ENCODE measurements at regions not wholly inside any gene's neighbourhood (a gene's known extent, or its start where the extent isn't known, plus 50 kb on each side); places are given as distances from the start of the nearest gene placed in this dataset.

GRCh38 chr1:212518188-212519054 is 85.7 kb downstream of the NENF start:
- H3K27ac Mint-ChIP-seq (ENCODE audit: unreplicated experiment), result no peak overlapping the region
- no peaks in the 10 kb centered on the region for H3K9me3 Mint-ChIP-seq (ENCODE audit: unreplicated experiment)
- H3K36me3 Mint-ChIP-seq (ENCODE audit: low read depth, unreplicated experiment), result no peaks in the 10 kb centered on the region
- H3K4me3 Mint-ChIP-seq (ENCODE audit: unreplicated experiment), result no peak overlapping the region
- no peak for DNase-seq (ENCODE audit: low spot score)
- H3K4me1 Mint-ChIP-seq (ENCODE audit: unreplicated experiment), result no peaks in the 10 kb centered on the region
- TF ChIP-seq CTCF (IDR thresholded peaks at IDR 0.05; ENCODE audit: unreplicated experiment), result no peak
- peaks cover 9% of the 10 kb centered on the region for H3K27me3 Mint-ChIP-seq (ENCODE audit: unreplicated experiment)

GRCh38 chr1:212519131-212519530 is 86.4 kb downstream of the NENF start:
- H3K27ac Mint-ChIP-seq (ENCODE audit: unreplicated experiment), result no peak overlapping the region
- peaks cover 9% of the 10 kb centered on the region for H3K27me3 Mint-ChIP-seq (ENCODE audit: unreplicated experiment)
- TF ChIP-seq CTCF (IDR thresholded peaks at IDR 0.05; ENCODE audit: unreplicated experiment), result no peak
- H3K4me1 Mint-ChIP-seq (ENCODE audit: unreplicated experiment), result no peaks in the 10 kb centered on the region
- H3K36me3 Mint-ChIP-seq (ENCODE audit: low read depth, unreplicated experiment), result no peaks in the 10 kb centered on the region
- no peak for DNase-seq (ENCODE audit: low spot score)
- no peaks in the 10 kb centered on the region for H3K9me3 Mint-ChIP-seq (ENCODE audit: unreplicated experiment)
- no peak overlapping the region for H3K4me3 Mint-ChIP-seq (ENCODE audit: unreplicated experiment)

GRCh38 chr1:212520299-212520698 is 87.6 kb downstream of the NENF start:
- no peak for DNase-seq (ENCODE audit: low spot score)
- Mint-ChIP-seq H3K36me3 (ENCODE audit: low read depth, unreplicated experiment) (no peaks in the 10 kb centered on the region), H3K27ac (ENCODE audit: unreplicated experiment) (no peak overlapping the region), H3K9me3 (ENCODE audit: unreplicated experiment) (no peaks in the 10 kb centered on the region), H3K4me1 (ENCODE audit: unreplicated experiment) (no peaks in the 10 kb centered on the region), H3K27me3 (ENCODE audit: unreplicated experiment) (peaks cover 8% of the 10 kb centered on the region), H3K4me3 (ENCODE audit: unreplicated experiment) (no peak overlapping the region)
- TF ChIP-seq CTCF (IDR thresholded peaks at IDR 0.05; ENCODE audit: unreplicated experiment), result no peak

GRCh38 chr1:212520746-212521145 is 87.8 kb upstream of the ATF3 start:
- DNase-seq (ENCODE audit: low spot score), result no peak
- H3K9me3 Mint-ChIP-seq (ENCODE audit: unreplicated experiment), result no peaks in the 10 kb centered on the region
- no peaks in the 10 kb centered on the region for H3K4me1 Mint-ChIP-seq (ENCODE audit: unreplicated experiment)
- no peaks in the 10 kb centered on the region for H3K36me3 Mint-ChIP-seq (ENCODE audit: low read depth, unreplicated experiment)
- TF ChIP-seq CTCF (IDR thresholded peaks at IDR 0.05; ENCODE audit: unreplicated experiment), result no peak
- no peak overlapping the region for H3K4me3 Mint-ChIP-seq (ENCODE audit: unreplicated experiment)
- H3K27me3 Mint-ChIP-seq (ENCODE audit: unreplicated experiment), result peaks cover 4% of the 10 kb centered on the region
- H3K27ac Mint-ChIP-seq (ENCODE audit: unreplicated experiment), result no peak overlapping the region

GRCh38 chr1:212525479-212526110 is 83.0 kb upstream of the ATF3 start:
- Mint-ChIP-seq H3K27me3 (ENCODE audit: unreplicated experiment) (no peaks in the 10 kb centered on the region), H3K4me1 (ENCODE audit: unreplicated experiment) (no peaks in the 10 kb centered on the region), H3K9me3 (ENCODE audit: unreplicated experiment) (no peaks in the 10 kb centered on the region), H3K36me3 (ENCODE audit: low read depth, unreplicated experiment) (no peaks in the 10 kb centered on the region), H3K27ac (ENCODE audit: unreplicated experiment) (no peak overlapping the region), H3K4me3 (ENCODE audit: unreplicated experiment) (no peak overlapping the region)
- no peak for TF ChIP-seq CTCF (IDR thresholded peaks at IDR 0.05; ENCODE audit: unreplicated experiment)
- no peak for DNase-seq (ENCODE audit: low spot score)

Measured in endothelial cell (in vitro differentiated cells).